ENCODE measurements at regions not wholly inside any gene's neighbourhood (a gene's known extent, or its start where the extent isn't known, plus 50 kb on each side); places are given as distances from the start of the nearest gene placed in this dataset.
A peak's percentile ranks its signal among the peaks of the same experiment; 100 is the strongest.

DNA sequence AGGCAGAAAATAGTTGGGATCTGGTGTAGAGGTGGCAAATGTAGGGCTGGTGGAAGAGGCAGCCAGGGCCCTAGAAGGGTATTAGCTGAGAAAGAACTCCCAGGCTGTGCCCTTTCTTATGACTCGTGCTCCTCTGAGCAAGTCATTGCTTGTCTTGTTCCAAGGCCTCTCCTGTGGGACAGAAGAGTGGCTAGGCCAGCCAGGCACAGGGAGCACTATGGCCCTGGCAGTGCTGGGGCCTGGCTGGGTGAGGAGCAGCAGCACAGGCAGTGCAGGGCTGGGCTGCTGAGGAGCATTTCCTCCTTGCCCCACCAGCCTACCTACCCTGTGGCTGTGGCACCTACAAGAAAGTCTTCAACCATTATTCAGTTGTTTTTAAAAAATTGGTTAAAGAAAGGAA is 298.5 kb upstream of the NR3C2 start:
- Histone ChIP-seq H3K23ac (ENCODE audit: insufficient read length) (no peak overlapping the region), H3K18ac (ENCODE audit: extremely low read depth, low read length) (no peak overlapping the region), H3K9ac (replicated peaks in 1 of 4; ENCODE audit: extremely low read depth in 1 of 4, low read depth in 3 of 4, low read length in 3 of 4) (no peak overlapping the region), H2BK15ac (ENCODE audit: low read length) (no peak overlapping the region), H3K79me1 (ENCODE audit: low read depth, low read length) (no peaks in the 10 kb centered on the region), H3K4ac (replicated peaks; ENCODE audit: insufficient read length, low read depth, low read length) (no peak overlapping the region), H2BK20ac (ENCODE audit: low read length) (no peak overlapping the region), H4K20me1 (replicated peaks in 1 of 2; ENCODE audit: control insufficient read depth in 1 of 2, insufficient read depth in 2 of 2, low read length in 2 of 2) (no peaks in the 10 kb centered on the region), H4K91ac (replicated peaks; ENCODE audit: insufficient read length, low read length) (no peak overlapping the region), H4K5ac (ENCODE audit: insufficient read length, low read depth, low read length) (no peak overlapping the region), H3K4me1 (replicated peaks in 1 of 4; ENCODE audit: control insufficient read depth in 3 of 4, insufficient read depth in 4 of 4, low read length in 3 of 4) (no peaks in the 10 kb centered on the region), H3K14ac (ENCODE audit: insufficient read length) (no peak overlapping the region), H3K9me3 (ENCODE audit: insufficient read depth in 2 of 2, low read depth in 1 of 2, low read length in 1 of 2) (no peaks in the 10 kb centered on the region), H3K27me3 (replicated peaks in 1 of 4; ENCODE audit: control insufficient read depth in 3 of 4, extremely low read depth in 1 of 4, insufficient read depth in 3 of 4, low read length in 3 of 4) (no peaks in the 10 kb centered on the region), H3K56ac (replicated peaks; ENCODE audit: insufficient read length, low read depth, low read length) (no peak overlapping the region), H2AFZ (ENCODE audit: low read length) (peak overlapping the region; percentile 81; the same call in 1 of the 2 replicates), H2BK5ac (ENCODE audit: low read depth, low read length) (no peak overlapping the region), H3K23me2 (ENCODE audit: low read depth, low read length) (no peaks in the 10 kb centered on the region), H3K36me3 (ENCODE audit: control insufficient read depth in 2 of 4, insufficient read depth in 4 of 4, low read length in 3 of 4) (no peaks in the 10 kb centered on the region), H3K79me2 (ENCODE audit: control insufficient read depth in 1 of 2, insufficient read depth in 2 of 2, low read length in 2 of 2) (no peaks in the 10 kb centered on the region), H2BK12ac (ENCODE audit: low read depth, low read length) (no peak overlapping the region), H3K4me2 (ENCODE audit: insufficient read depth in 1 of 2, low read depth in 2 of 2, low read length in 2 of 2) (no peak overlapping the region), H3K27ac (ENCODE audit: low read depth, low read length) (no peak overlapping the region), H4K8ac (ENCODE audit: extremely low read depth, insufficient read depth, low read length) (peak overlapping the region; percentile 85; the same call in 1 of the 2 replicates), H2AK5ac (ENCODE audit: low read depth, low read length) (no peak overlapping the region), H2BK120ac (replicated peaks; ENCODE audit: low read depth, low read length) (no peak overlapping the region), H3K4me3 (ENCODE audit: extremely low read depth in 1 of 4, insufficient read depth in 2 of 4, low read depth in 3 of 4, low read length in 4 of 4) (no peak overlapping the region)
- DNase-seq (ENCODE audit: low read depth in 1 of 2, low spot score in 2 of 2) (no peak), FAIRE-seq (no peak)
- TF ChIP-seq, protein P1, sequence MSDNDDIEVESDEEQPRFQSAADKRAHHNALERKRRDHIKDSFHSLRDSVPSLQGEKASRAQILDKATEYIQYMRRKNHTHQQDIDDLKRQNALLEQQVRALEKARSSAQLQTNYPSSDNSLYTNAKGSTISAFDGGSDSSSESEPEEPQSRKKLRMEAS (IDR thresholded peaks at IDR 0.05) = no peak
- CTCF ChIA-PET (ENCODE audit: partially characterized antibody) = no interaction called here
- WGBS, 2 experiments (ENCODE audit: extremely low coverage in 1 of 2, insufficient coverage in 1 of 2, insufficient read length in 1 of 2, insufficient replicate concordance in 2 of 2, low coverage in 1 of 2, low lambda C conversion rate in 2 of 2, missing lambda C conversion rate in 1 of 2) = 86% methylated on average over 1 of the region's 1 CpG; no CpG with 5 or more reads in 1 of the 2 experiments
- POLR2A ChIA-PET (ENCODE audit: partially characterized antibody) = no interaction called here

Measured in H1 (cell line).